IPS-18a (cell line): ENCODE measurements at regions not wholly inside any gene's neighbourhood (a gene's known extent, or its start where the extent isn't known, plus 50 kb on each side); places are given as distances from the start of the nearest gene placed in this dataset.
"Not testable (repeated sequence)": the region's sequence is repeated elsewhere in the genome, so short reads cannot be mapped to it uniquely, and the experiment has no call there.

Source experiments
- H3K27ac ChIP-seq: one replicate; pipeline ENCODE4 v1.5.1; 2013; ENCODE audit warnings: low read length
- H3K27me3 ChIP-seq: one replicate; pipeline ENCODE4 v1.6.1; 2013; ENCODE audit warnings: mild to moderate bottlenecking, low read length; ENCODE audit not compliant: control insufficient read depth, insufficient read depth
- H3K36me3 ChIP-seq: one replicate; pipeline ENCODE4 v1.6.1; 2013; ENCODE audit warnings: low read depth, low read length; ENCODE audit not compliant: control insufficient read depth
- H3K4me1 ChIP-seq: one replicate; pipeline ENCODE4 v1.6.1; 2013; ENCODE audit warnings: low read depth, low read length; ENCODE audit not compliant: control insufficient read depth
- H3K4me3 ChIP-seq: one replicate; pipeline ENCODE4 v1.5.1; 2013; ENCODE audit warnings: low read length
- H3K9ac ChIP-seq: one replicate; pipeline ENCODE4 v1.6.1; 2013; ENCODE audit warnings: mild to moderate bottlenecking, low read length, moderate library complexity
- H3K9me3 ChIP-seq: one replicate; pipeline ENCODE4 v1.6.1; 2013; ENCODE audit warnings: low read depth, low read length; ENCODE audit not compliant: control insufficient read depth

DNA sequence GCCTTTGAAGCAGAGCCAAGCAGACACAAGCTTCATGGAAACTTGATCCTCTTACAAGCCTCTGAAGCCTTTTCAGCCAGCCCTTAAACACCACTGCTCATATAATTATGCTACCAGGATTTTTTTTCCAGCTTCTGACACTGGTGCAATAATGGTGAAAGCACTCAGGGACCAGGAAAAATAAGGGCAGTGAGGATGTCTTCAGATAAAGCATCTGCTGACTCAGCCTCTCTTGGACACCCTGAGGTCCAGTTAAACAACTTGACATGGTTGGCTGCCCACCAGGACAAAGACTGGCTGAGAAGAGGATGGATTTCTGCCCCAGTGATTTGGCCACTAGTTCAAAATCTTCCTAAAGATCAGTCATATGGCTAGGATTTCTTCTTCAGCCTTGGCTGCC, 124.2 kb upstream of the N4BP1 start:
- no peak overlapping the region for H3K4me3 ChIP-seq
- H3K4me1 ChIP-seq = no peaks in the 10 kb centered on the region
- no peak overlapping the region for H3K27ac ChIP-seq
- H3K9me3 ChIP-seq = no peaks in the 10 kb centered on the region
- no peaks in the 10 kb centered on the region for H3K36me3 ChIP-seq
- H3K9ac ChIP-seq = no peak overlapping the region
- no peaks in the 10 kb centered on the region for H3K27me3 ChIP-seq

DNA sequence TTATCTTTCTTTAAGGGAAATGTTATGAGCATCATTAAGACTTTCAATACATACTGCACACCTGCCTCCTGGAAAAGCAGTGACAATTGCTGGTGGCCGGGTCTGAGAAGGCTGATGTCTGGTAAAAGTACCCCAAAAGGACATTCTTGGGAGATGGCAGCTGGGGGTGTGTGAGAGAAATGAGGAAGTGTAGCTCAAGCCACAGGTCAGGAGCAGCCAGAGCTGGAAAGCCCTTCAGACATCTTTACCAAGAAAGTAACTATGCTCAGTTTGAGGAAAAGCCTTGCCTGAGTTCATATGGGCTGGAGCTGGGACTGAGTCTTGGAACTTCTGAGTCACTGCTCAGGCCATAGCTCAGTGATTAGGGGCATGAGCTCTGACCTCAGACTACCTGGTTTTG, 94.7 kb upstream of the N4BP1 start:
- no peak overlapping the region for H3K9ac ChIP-seq
- no peaks in the 10 kb centered on the region for H3K9me3 ChIP-seq
- H3K27me3 ChIP-seq = no peaks in the 10 kb centered on the region
- no peak overlapping the region for H3K27ac ChIP-seq
- no peak overlapping the region for H3K4me3 ChIP-seq
- H3K36me3 ChIP-seq = no peaks in the 10 kb centered on the region
- no peaks in the 10 kb centered on the region for H3K4me1 ChIP-seq

DNA sequence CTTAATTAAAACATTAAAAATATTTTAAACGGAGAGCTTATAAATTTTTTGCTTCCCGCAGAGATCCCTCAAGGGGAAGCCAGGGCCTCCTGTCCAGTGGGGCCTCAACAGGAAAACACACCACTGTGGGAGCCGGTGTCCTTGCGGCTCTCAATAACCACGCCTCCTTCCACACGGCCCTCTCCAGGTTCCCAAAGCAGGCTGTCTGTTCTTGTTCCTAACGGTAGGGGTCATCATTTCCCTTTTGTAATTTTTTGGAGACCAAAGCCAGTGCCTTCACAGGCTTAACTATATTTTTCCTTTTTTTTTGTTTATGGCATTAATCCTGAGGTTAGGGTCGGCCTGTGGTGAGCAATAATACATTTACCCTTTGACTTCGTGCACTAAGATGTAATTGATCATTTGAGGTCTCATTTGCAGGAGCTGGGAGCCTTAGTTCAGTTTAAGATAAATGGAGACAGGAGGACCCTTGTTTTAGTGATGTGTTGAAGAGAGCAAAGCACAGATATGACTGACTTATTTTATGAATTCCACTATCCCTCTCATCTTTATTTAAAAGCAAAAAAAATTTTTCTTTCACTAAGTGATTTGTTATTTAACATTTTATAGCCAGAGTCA, 77.5 kb upstream of the N4BP1 start:
- H3K9me3 ChIP-seq = no peaks in the 10 kb centered on the region
- H3K4me1 ChIP-seq = no peaks in the 10 kb centered on the region
- no peak overlapping the region for H3K4me3 ChIP-seq
- H3K27ac ChIP-seq = no peak overlapping the region
- no peaks in the 10 kb centered on the region for H3K36me3 ChIP-seq
- no peaks in the 10 kb centered on the region for H3K27me3 ChIP-seq
- no peak overlapping the region for H3K9ac ChIP-seq

DNA sequence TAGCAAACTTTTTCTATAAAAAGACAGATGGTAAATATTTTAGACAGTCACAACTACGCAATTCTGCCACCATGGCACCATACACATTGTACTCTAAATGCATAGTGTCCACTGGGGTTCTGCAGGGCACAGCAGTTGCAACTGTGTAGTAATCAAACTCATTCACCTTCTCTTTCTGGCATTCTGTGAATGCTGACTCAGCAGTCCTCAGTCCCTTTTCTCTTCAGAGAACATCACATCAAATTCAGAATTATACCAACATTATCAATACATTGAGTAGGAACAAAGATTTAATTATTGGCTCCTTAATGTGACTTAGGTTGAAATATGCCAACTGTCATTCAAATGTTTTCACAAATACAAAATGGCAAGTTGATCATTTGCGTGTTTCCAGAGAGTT, 74.2 kb upstream of the N4BP1 start:
- H3K9ac ChIP-seq = no peak overlapping the region

DNA sequence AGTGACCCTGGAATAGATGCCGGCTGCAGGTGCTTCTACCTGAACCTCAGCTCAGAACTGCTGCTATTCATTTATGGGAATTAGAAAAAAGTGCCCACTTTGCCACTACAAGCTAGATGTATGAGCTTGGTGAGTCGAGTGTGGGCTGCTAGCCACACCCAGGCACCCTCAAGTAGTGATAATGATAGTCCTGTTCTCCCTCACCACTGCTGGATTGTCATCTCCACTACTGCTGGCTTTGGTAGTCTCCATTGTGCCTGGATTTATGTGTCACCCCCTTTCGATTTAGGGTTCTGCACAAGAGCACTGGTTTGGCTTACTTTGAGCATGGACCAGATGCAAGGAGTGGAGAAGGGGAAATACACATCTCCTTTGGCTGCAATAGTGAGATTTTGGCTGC, 73.0 kb upstream of the N4BP1 start:
- Histone ChIP-seq H3K36me3 (no peaks in the 10 kb centered on the region), H3K27ac (no peak overlapping the region), H3K27me3 (no peaks in the 10 kb centered on the region), H3K9me3 (no peaks in the 10 kb centered on the region), H3K4me3 (no peak overlapping the region), H3K9ac (no peak overlapping the region), H3K4me1 (no peaks in the 10 kb centered on the region)

More for the DNA sequence above, 74.2 kb upstream of the N4BP1 start:
- Histone ChIP-seq H3K9me3 (no peaks in the 10 kb centered on the region), H3K36me3 (no peaks in the 10 kb centered on the region), H3K4me1 (no peaks in the 10 kb centered on the region), H3K27me3 (no peaks in the 10 kb centered on the region), H3K4me3 (no peak overlapping the region), H3K27ac (no peak overlapping the region)

DNA sequence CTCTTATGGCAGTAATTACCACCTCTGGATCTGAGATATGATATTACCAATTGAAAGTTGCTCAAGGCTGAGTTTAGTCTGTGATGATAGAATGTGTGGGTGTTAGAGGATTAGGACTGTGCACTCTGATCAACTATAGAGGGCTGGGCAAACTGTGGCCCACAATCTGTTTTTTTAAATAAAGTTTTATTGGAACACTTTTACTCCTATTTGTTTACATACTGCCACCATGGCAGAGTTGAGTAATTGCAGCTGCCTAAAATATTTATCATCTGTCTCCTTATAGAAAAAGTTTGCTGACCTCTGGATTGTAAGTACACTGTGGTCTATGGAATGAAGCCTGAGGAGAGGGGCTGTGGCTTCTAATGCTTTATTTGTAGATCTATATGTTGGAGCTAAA, 71.5 kb upstream of the N4BP1 start:
- Histone ChIP-seq H3K9me3 (no peaks in the 10 kb centered on the region), H3K9ac (no peak overlapping the region), H3K27me3 (no peaks in the 10 kb centered on the region), H3K4me1 (no peaks in the 10 kb centered on the region), H3K27ac (no peak overlapping the region), H3K36me3 (no peaks in the 10 kb centered on the region), H3K4me3 (no peak overlapping the region)

DNA sequence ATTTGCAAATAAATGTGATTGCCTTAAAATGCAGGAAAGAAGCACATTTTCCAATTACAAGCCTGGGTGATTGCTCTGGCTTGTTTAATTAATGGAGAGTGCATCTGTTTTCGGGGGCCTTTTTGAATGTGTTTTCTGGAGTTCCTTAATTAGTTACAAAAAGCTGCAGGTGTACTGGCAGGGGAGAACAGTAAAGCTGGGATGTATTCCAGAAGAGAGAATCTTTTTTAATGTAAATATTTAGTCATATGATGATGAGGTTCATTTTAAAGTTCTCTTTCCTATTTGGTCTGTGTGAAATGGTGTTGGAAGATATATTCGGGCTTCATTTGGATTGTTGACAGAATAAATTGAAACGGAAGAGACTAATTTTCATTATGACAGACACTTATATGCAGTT, 70.9 kb upstream of the N4BP1 start:
- Histone ChIP-seq H3K4me1 (no peaks in the 10 kb centered on the region), H3K9ac (no peak overlapping the region), H3K36me3 (no peaks in the 10 kb centered on the region), H3K9me3 (no peaks in the 10 kb centered on the region), H3K27me3 (no peaks in the 10 kb centered on the region), H3K27ac (no peak overlapping the region), H3K4me3 (no peak overlapping the region)

DNA sequence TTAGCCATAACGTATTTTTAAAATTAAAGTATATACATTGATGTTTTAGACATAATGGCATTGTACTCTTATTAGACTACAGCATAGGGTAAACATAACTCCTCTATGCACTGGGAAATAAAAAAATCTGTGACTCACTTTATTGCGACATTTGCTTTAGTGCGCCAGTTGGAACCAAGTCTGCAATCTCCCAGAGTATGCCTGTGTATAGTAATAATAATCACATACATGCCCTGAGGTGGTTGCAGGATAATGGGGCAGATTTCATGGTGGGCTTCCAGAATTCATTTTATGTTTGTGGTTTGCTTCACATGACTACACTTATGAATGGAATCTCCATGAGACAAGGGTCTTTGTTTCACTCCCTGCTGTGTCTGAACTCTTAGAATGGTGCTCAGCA, 66.9 kb upstream of the N4BP1 start:
- Histone ChIP-seq H3K36me3 (no peaks in the 10 kb centered on the region), H3K27me3 (no peaks in the 10 kb centered on the region), H3K4me3 (no peak overlapping the region), H3K9me3 (no peaks in the 10 kb centered on the region), H3K27ac (no peak overlapping the region), H3K9ac (no peak overlapping the region), H3K4me1 (no peaks in the 10 kb centered on the region)

DNA sequence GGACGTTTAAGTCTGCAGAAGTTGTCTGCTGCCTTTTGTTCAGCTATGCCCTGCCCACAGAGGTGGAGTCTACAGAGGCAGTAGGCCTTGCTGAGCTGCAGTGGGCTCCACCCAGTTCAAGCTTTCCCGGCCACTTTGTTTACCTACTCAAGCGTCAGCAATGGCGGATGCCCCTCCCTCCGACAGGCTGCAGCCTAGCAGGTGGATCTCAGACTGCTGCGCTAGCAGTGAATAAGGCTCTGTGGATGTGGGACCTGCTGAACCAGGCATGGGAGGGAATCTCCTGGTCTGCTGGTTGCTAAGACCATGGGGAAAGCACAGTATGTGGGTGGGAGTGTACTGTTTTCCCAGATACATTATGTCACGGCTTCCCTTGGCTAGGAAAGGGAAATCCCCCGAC, 58.2 kb upstream of the N4BP1 start:
- not testable (repeated sequence) for H3K9ac ChIP-seq, H3K4me1 ChIP-seq, H3K4me3 ChIP-seq, H3K27me3 ChIP-seq, H3K36me3 ChIP-seq, H3K27ac ChIP-seq, H3K9me3 ChIP-seq

DNA sequence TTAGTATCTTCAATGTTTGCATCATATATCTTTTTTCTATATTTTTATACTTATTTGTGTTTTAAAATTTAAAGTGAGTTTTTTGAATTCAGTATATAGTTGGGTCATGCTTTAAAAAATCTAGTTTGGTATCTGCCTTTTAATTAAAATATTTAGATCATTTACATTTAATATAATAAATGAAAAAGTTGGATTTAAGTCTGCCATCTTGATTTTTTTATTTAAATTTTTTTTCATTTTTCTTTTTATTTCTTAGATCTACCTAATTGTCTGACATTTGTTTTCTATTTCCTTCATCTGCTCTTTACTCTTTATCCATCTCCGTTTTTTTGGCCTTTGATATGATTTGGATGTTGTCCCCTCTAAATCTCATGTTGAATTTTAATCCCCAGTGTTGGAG, 50.0 kb upstream of the N4BP1 start:
- Histone ChIP-seq H3K27ac (no peak overlapping the region), H3K9me3 (no peaks in the 10 kb centered on the region), H3K4me1 (no peaks in the 10 kb centered on the region), H3K4me3 (no peak overlapping the region), H3K27me3 (no peaks in the 10 kb centered on the region), H3K36me3 (no peaks in the 10 kb centered on the region), H3K9ac (no peak overlapping the region)
